HG02970 (cell line): ENCODE measurements at regions not wholly inside any gene's neighbourhood (a gene's known extent, or its start where the extent isn't known, plus 50 kb on each side); places are given as distances from the start of the nearest gene placed in this dataset.

Experiments
- ATAC-seq: cut with Tn5 transposase; IDR thresholded peaks from one replicate; pipeline ENCODE4 v1.9.1; 2021; ENCODE audit warnings: mild to moderate bottlenecking, moderate library complexity, moderate number of reproducible peaks; ENCODE audit not compliant: unreplicated experiment, low FRiP score

- no peak for ATAC-seq
Observed at GRCh38 chr13:81671064-81671463, 1330.1 kb upstream of the SPRY2 start.

- no peak for ATAC-seq
Observed at GRCh38 chr13:81670048-81670447, 1329.1 kb upstream of the SPRY2 start.

- no peak for ATAC-seq
Observed at GRCh38 chr13:81664872-81665271, 1323.9 kb upstream of the SPRY2 start.

GRCh38 chr13:81659984-81660383 is 1319.1 kb upstream of the SPRY2 start:
- ATAC-seq, result no peak

- no peak for ATAC-seq
Observed at GRCh38 chr13:81658598-81659370, 1317.9 kb upstream of the SPRY2 start.

- ATAC-seq, result no peak
Observed at GRCh38 chr13:81639984-81640582, 1299.2 kb upstream of the SPRY2 start.

GRCh38 chr13:81637457-81637856 is 1296.5 kb upstream of the SPRY2 start:
- ATAC-seq, result no peak

GRCh38 chr13:81636120-81636519 is 1295.2 kb upstream of the SPRY2 start:
- no peak for ATAC-seq

- no peak for ATAC-seq
Observed at GRCh38 chr13:81615031-81615430, 1274.1 kb upstream of the SPRY2 start.

GRCh38 chr13:81610644-81611043 is 1269.7 kb upstream of the SPRY2 start:
- ATAC-seq, result no peak

GRCh38 chr13:81609335-81609734 is 1268.4 kb upstream of the SPRY2 start:
- no peak for ATAC-seq

- no peak for ATAC-seq
Observed at GRCh38 chr13:81606074-81606473, 1265.1 kb upstream of the SPRY2 start.

GRCh38 chr13:81602241-81602640 is 1261.3 kb upstream of the SPRY2 start:
- no peak for ATAC-seq

GRCh38 chr13:81597101-81597500 is 1256.2 kb upstream of the SPRY2 start:
- ATAC-seq, result no peak

- no peak for ATAC-seq
Observed at GRCh38 chr13:81596224-81596753, 1255.4 kb upstream of the SPRY2 start.

GRCh38 chr13:81591528-81592220 is 1250.7 kb upstream of the SPRY2 start:
- no peak for ATAC-seq

- ATAC-seq, result no peak
Observed at GRCh38 chr13:81582381-81582780, 1241.5 kb upstream of the SPRY2 start.

- ATAC-seq, result no peak
Observed at GRCh38 chr13:81577601-81578195, 1236.8 kb upstream of the SPRY2 start.

- ATAC-seq, result no peak
Observed at GRCh38 chr13:81568824-81569223, 1227.9 kb upstream of the SPRY2 start.

GRCh38 chr13:81565849-81566248 is 1224.9 kb upstream of the SPRY2 start:
- no peak for ATAC-seq

GRCh38 chr13:81563091-81563490 is 1222.2 kb upstream of the SPRY2 start:
- no peak for ATAC-seq
